CD4-positive, alpha-beta T cell treated with Interleukin-2 at 100 ng/mL for 4 hours (primary cell): ENCODE measurements at regions not wholly inside any gene's neighbourhood (a gene's known extent, or its start where the extent isn't known, plus 50 kb on each side); places are given as distances from the start of the nearest gene placed in this dataset.
"Not testable (repeated sequence)": the region's sequence is repeated elsewhere in the genome, so short reads cannot be mapped to it uniquely, and the experiment has no call there.

Source experiments
- DNase-seq: peaks from one replicate; pipeline ENCODE4 v3.0.0-alpha.2; 2020; ENCODE audit warnings: low spot score

DNA sequence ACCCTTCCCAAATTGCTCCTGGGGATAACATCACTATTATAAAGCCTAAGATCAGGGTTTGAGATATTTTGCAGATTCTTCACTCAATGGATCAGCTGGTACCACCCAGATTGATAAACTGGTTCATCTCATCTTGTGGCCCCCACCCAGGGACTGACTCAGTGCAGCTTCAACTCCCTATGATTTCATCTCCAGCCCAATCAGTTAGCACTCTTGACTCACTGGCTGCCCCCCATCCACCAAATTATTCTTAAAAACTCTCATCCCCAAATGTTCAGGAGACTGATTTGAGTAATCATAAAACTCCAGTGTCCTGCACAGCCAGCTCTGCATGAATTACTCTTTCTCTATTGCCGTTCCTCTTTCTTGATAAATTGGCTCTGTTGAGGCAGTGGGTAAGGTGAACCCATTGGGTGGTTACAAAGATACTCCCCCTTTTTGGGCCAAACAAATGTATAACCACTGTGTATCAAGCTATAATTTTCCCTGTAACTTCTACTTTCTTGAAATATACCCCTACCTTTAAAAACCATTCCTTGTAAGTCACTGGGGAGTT, 263.3 kb upstream of the IL12B start:
- DNase-seq, result no peak

DNA sequence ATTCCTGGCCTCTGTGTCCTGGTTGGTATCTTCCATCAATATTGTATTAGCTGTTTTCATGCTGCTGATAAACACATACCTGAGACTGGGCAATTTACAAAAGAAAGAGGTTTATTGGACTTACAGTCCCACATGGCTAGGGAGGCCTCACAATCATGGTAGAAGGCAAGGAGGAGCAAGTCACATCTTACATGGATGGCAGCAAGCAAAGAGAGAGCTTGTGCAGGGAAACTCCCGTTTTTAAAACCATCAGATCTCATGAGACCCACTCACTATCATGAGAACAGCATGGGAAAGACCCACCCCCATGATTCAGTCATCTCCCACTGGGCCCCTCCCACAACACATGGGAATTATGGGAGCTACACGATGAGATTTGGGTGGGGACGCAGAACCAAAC, 265.3 kb upstream of the IL12B start:
- DNase-seq, result not testable (repeated sequence)

DNA sequence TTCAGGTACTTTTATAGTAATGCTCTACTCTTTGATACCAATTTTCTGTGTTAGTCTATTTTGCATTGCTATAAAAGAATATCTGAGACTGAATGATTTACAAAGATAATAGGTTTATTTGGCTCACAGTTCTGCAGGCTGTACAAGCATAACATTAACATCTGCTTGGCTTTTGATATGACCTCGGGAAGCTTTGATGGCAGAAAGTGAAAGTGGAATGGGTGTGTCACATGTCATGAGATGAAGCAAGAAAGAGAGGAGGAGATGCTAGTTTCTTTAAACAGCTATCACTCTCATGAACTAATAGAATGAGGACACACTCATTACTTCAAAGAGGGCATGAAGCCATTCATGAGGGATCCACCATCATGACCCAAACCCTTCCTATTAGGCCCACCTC, 270.9 kb upstream of the IL12B start:
- DNase-seq, result no peak

DNA sequence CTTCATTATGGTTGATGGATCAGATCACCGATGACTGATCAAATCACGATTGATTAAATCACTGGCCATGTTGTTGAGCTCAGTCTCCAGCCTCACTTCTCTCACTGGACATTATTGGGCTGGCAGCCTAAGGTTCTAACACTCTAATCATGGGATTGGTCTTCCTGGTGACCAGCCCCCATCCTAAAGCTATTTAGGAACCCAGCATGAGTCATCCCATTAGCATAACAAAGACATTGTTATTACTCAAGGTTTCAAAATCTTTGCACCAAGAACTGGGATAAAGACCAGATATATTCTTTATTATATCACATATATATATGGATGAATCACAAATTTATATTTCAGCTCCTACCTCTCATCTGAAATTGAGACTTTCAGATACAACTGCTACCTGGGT, 272.1 kb upstream of the IL12B start:
- no peak for DNase-seq

DNA sequence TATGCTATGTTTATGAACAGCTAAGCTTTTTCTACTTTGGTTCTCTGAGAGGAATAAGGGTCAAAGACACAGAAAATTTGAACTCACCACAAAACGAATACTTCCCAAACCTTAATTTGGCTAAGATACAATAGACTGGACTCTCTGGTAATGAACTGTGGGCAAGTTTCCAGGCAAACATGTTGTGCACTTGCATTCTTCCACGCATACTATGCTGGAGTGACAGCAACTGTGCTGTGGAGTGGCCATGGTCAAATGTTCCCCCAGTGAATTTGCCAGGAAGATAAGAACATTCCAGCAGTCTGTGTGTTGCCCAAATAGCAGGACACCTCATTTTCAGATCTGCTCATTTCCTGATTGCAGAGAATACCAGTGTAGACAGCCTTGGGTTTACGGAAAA, 275.3 kb upstream of the IL12B start:
- no peak for DNase-seq

DNA sequence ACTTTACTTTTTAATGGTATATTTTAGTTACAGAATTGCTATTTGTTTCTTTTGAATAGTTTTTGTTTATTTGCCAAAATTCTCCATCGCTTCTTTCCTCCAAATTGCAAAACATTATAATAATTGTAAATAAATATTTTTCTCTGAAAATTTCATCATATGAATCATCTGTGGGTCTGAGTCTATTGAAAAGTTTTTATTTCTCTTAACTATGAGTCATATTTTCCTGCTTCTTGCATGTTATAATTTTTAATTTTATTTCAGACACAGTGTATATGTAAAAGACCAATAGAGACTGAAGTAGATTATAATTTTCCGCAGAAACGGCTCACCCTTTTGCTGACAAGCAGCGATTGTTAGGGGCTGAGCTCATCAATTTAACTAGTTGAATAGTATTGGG, 279.1 kb upstream of the IL12B start:
- no peak for DNase-seq

DNA sequence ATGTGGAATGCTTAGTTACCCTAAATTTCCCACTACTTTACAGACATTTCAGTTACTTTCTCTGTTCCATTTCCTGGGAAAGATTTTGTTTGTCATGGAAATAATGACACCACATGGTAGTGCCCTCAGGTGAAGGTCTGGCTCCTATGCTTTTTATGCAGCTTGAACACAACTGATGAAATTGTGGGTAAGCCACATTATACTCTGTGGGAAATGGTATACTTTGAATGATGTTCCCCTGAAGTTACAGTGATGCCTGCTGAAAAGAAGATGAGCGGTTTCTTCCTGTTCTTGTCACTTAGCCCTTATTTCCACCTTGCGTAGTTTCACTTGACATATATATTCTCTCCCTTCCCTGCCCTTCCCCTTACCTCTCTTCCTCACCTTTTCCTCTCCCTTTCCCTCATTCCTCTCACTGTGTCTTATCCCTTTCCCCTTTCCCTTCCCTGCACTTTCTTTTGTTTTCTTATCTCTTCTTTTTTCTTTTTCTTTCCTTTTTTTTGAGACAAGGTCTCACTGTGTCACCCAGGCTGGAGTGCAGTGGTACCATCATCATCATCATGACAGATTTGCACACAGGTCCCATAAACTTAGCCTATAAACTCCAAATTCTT, 280.8 kb upstream of the IL12B start:
- DNase-seq, result no peak

DNA sequence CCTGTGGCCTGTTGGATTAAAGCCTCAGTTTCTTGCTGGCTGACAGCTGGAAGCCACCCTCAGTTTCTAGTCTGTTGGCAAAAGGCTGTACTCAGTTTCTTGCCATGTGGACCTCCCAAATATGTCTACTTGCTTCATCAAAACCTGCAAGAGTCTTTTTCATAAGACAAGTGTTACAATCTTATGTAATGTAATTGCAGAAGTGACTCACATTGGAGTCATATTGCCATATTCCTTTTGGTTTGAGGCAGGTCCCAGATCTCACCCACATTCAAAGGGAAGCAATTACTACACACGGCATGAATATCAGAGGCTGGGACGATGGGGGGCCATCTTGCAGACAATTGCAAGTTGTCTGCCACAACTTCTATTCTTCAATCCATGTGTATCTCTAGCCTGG, 286.7 kb upstream of the IL12B start:
- no peak for DNase-seq

DNA sequence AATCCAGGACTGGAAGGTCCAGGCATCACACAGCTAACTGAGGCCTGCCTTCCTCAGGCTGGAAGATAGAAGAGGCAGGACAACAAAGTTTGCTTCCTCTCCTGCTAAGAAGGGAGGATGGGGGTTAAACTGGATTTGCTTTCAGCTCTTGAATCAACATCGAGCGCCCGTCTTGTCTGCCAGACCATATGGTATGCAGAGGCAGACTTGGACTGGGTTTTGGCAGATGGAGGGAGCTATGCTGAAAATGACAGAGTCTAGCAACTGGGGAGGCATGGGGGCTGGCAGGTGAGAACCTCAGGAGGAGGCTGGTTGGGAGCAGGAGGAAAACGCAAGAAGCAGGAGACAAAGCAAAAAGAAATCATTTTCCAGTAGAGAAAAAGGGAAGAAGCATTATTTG, 289.5 kb upstream of the IL12B start:
- DNase-seq, result no peak

DNA sequence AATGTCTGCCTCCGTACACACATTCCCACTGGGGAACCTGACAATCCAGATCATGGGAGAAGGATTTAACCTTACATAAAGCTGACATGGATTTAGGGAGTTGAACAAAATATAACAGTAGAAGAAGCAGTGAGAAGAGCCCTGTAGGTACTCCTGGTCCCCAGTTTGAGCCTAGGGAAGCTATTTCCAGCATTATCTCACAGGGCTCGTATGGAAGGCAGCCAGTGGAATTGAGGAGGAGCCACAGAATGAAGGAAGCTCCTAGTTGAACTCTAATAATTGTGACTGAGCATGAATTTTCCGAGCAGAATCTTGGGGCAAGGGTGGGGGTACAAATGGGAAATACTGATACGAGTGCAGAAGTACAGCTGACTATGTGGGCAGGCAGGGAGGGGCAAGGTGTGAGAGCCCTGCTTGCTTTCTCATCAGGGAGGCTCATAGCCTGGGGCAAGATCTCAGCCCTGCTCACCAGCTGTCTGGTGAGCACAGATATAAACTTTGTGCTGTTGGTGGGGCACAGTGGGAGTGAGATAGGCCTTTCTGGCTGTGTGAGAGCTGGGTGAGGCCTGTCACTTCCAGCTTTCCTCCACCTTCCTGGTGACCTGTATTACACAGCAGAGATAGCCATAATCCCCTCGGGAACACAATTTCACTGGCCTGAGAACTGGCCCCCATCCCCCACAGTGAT, 290.7 kb upstream of the IL12B start:
- no peak for DNase-seq

DNA sequence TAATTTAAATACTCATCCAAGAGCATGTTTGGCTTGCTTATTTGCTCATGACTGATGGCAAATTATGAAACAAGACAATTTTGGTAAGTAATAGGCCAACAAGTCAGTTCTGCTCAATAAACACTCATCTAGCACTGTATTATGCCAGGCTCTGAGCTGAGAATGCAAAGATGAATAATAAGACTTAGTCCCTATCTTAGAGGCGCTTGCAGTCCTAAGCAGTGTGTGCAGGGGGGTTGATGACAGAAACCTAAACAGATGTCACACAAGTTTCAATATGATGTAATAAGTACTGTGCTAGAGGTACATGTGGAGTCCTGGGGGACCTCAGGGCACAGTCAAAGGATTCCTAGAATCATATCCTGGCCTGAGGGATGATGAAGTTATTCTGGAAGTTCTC, 287.6 kb upstream of the ADRA1B start:
- DNase-seq, result no peak

DNA sequence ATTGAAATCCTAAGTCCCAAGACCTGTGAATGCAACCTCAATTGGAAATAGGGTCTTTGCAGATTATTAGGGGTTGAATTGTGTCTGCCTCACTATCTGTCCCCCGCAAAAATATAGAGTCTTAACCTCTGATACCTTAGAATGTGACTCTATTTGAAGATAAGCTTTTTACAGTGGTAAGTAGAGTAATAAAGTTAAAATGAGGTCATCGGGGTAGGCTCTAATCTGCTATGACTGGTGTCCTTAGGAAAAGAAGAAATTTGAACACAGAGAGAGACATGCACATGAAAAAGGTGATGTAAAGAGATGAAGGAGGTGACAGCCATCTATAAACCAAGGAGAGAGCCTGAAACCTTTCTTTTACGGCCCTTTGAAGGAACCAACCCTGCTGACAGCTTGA, 287.1 kb upstream of the ADRA1B start:
- no peak for DNase-seq

DNA sequence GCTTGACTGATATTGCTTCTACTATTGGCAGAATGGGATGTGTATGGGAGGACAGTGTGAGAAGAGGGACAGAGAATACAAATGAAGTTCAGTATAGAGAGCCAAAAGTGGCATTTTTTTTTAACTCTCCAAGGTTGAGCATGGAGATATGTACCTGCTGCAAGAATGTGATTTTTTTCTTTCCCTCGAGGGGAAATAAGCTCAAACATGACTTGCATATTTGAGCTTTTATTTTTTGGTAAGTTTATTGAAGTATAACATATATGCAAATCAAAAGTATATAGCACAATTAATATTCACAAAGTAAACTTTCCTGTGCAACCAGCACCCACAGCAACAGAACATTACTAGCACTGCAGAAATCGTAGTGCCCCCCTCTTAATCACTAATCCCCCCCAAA, 285.7 kb upstream of the ADRA1B start:
- DNase-seq, result no peak

DNA sequence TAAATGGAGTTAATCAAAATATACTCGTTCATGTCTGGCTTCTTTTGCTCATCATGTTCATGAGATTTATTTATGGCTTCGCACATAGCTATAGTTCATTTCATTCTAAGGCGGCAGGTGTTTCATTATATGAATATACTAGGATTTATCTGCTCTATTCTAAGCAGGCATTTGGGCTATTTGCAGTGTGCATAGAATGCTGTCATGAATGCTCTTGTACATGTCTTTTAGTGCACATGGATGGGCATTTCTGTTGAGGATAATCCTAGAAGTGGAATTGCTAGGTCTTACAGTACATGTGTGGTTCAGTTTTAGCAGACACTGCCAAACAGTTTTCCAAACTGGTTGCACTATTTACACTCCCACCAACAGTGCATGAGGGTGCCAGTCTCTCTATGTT, 285.3 kb upstream of the ADRA1B start:
- no peak for DNase-seq

DNA sequence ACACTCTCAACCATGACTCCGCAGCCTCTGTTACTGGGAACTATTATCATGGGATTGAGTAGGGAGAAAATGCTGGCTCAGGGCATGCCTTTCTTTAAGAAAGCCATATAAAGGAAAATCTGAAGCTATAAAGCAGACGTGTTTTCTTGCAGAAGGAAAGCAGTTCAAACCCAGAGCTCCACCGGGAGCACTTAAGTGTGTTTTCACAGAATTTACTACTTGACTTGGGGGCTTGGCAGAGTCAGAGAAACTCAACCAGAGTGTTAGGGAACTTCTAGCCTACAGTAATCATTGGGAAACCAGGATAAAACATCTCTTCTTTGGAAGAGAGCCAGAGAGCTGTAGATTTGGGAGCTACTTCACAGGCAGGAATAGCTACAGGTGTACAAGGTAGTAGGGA, 283.4 kb upstream of the ADRA1B start:
- no peak for DNase-seq

DNA sequence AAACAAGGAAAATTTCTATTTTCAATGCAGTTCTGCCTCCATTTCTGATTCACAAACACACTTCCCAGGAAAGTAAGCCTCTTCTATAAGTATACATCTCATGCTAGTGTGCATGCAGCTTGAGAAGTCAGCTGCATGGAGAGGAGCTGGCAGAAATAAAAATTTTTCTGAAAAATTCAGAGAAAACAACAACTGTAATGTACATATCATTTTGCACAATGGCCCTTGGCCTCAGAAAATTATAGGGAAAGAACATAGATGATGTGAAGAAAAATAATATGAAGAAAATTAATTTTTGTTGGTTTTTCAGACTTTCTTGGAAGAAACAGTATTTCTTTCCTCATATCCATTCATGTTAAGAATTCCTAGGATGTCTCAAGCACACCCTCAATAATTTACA, 277.8 kb upstream of the ADRA1B start:
- no peak for DNase-seq

DNA sequence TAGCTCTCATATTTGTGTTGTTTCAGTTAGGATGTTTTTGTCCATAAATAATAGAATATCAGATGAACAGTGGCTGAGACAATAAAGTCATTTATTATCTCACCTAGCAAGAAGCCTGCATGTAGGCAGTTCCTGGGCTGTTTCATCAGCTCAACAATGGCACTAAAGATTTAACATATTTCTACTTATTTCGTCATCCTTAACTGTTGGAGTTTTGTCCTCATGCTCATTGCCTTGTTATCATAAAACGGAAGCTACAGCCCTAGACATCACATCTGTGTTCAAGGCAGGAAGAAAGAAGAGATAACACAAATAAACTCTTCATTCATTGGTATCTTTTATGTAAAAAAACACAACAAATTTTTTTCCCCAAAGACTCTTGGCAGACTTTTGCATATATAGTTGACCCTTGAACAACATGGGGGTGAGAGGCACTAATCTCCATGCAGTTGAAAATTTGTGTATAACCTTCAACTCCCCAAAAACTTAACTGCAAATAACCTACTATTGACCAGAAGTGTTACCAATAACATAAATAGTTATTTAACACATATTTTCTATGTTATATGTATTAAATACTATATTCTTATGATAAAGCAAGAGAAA, 277.2 kb upstream of the ADRA1B start:
- DNase-seq, result no peak

DNA sequence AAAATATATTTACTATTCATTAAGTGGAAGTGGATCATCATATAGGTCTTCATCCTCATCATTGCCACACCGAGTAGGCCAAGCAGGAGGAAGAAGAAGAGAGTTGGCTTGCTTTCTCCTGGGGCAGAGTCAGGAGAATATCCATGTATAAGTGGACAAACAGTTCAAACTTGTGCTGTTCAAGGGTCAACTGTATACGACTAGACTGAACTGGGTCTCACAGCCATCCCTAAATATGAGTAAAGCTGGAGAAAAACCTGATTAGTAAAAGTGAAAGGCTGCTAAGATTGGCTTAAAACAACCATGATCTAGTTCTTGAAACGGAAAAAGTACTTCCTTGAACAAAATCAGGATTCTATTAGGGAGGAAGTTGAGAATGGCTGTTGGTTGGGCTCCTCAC, 276.7 kb upstream of the ADRA1B start:
- DNase-seq, result no peak

DNA sequence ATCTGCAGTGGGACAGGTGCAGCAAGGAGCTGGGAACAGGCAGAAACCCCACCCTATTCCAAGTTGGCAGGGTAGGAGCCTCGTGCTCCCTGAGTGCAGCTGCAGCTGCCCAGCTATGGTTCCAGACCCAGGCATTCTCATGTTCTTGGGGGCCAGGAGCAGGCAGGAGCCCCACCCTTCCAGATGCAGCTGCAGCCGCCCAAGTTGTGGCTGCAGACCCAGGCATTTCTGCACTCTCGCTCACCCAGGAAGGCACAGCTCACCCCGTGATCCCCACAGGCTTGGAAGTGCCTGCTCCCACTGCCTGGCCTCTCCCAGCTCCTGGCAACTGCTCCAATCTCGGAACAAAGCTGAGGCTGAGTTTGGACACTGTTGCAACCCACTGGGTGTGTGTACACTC, 275.8 kb upstream of the ADRA1B start:
- no peak for DNase-seq

DNA sequence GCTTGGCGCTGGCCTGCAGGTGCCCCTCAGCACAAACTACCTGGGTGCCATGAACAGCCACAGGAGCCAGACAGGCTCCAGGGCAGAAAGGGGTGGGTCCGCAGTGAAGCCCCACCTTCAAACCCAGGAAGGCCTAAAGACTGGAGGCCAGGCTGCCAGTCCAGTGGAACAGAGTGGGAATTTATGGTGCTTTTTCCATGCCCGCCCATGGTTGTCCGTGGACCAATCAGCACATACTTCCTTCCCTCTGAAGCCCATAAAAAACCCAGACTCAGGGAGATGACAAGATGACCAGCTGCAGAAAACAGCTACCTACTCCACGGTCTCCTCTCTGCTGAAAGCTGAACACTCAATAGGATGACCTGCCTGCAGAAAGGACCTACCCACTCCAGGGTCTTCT, 275.4 kb upstream of the ADRA1B start:
- DNase-seq, result no peak

DNA sequence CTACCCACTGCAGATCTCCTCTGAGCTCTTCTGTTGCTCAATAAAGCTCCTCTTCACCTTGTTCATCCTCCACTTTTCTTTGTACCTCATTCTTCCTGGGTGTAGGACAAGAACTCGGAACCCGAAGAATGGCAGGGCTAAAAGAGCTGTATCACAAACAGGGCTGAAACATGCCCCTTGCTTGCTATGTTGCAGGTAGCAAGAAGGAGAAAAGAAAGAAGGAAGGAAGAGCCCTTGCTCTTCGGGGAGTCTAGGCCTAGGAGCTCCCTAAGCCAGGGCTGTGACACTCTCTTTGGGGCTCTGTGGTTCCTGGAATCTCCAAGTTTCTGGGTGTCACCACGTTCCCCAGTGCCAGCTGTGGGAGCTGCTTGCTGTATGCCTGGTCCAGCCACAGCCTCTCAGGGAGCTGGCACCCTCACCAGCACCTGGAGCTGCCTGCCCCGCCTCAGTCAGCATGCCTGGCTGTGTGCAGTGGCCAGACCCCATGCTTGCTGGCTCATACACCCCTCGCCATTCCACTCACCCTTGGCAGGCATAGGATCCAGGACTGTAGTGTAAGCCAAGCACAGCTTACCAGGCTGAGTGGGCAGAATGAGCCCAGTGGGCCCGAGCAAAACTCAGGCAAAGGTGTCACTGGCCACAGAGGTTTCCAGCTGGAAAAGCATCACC, 274.8 kb upstream of the ADRA1B start:
- no peak for DNase-seq

DNA sequence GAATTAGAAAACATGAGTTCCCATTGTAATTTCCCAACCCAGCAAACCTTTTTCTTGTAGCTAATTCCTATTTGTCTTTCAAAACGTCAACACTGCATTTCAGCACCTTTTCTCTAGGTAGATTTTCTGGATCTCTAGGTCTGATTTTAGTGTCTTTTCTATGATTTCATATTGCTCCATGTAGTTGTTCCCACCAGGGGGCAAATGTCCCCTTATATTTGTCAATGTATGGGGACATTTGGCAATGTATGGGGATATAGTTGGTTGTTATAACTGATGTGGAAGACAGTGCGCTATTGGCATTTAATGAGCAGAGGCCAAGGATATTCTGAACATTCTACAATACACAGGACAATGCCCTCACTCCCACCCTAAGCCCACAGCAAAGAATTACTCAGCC, 273.9 kb upstream of the ADRA1B start:
- DNase-seq, result no peak

DNA sequence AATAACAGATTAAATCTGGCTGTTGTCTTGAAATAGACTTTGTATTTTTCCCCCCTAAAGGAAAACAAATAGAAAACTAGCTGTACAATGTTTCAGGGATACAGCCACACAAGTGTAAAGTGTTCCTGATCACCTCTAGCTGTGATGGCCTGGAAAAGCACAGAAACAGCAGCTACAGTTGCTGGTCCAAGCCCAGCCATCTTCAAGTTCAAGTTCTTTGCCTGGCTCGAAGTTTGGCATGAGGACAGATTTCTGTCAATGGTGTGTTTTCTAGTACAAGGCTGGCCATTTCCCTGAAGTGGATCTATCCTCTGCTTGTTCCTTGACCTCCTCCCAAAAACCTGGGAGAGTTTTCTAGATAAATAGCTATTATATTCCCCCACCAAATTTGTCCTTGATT, 272.2 kb upstream of the ADRA1B start:
- DNase-seq, result no peak
